Type B pancreatic cell (in vitro differentiated cells): ENCODE measurements at regions not wholly inside any gene's neighbourhood (a gene's known extent, or its start where the extent isn't known, plus 50 kb on each side); places are given as distances from the start of the nearest gene placed in this dataset.
A peak's percentile ranks its signal among the peaks of the same experiment; 100 is the strongest.
"Not testable (repeated sequence)": the region's sequence is repeated elsewhere in the genome, so short reads cannot be mapped to it uniquely, and the experiment has no call there.

Source experiments
- DNase-seq: peaks from one replicate; pipeline ENCODE4 v3.0.0; 2021; ENCODE audit warnings: mixed read lengths; ENCODE audit not compliant: unreplicated experiment; ENCODE audit errors: extremely low spot score
- H3K27ac Mint-ChIP-seq: 2 replicates; pipeline ENCODE4 v1.8.0; 2021; ENCODE audit warnings: mild to moderate bottlenecking, mixed read lengths
- H3K27me3 Mint-ChIP-seq: 2 replicates; pipeline ENCODE4 v1.8.0; 2021; ENCODE audit warnings: mixed read lengths
- H3K36me3 Mint-ChIP-seq: 2 replicates; pipeline ENCODE4 v1.8.0; 2021; ENCODE audit warnings: mixed read lengths
- H3K4me1 Mint-ChIP-seq: one replicate; pipeline ENCODE4 v1.8.0; 2021; ENCODE audit warnings: mixed read lengths; ENCODE audit not compliant: unreplicated experiment
- H3K4me3 Mint-ChIP-seq: 2 replicates; pipeline ENCODE4 v1.8.0; 2021; ENCODE audit warnings: mild to moderate bottlenecking, mixed read lengths
- H3K9me3 Mint-ChIP-seq: 2 replicates; pipeline ENCODE4 v1.8.0; 2021; ENCODE audit warnings: mixed read lengths
- TF ChIP-seq, protein P1 (sequence below): fragments of 200-600 bp; sonication (generic); conservative IDR thresholded peaks from 2 replicates; pipeline ENCODE4 v1.5.0; 2021; ENCODE audit warnings: antibody characterized with exemption, mild to moderate bottlenecking

DNA sequence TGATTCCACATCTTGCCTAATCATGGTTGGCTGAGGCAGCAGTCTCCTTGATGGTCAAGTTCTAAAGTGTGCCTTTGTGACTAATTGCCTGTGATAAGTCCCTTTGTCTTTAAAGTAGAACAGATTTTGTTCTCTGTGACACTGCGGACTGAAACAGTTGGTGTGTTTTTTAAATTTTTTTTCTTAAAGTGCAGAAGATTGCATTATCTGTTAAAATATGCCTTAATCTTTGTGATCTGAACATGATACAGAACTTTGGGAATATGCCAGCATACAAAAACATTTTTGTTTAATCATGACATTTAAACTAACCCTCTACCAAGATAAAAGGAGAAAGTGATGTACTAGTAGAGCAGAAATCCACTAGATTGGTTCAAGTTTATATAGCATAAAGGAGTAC lies 1260.6 kb upstream of the ADGRL2 start:
- no peak for DNase-seq
- H3K4me3 Mint-ChIP-seq: no peak overlapping the region
- TF ChIP-seq, protein P1, sequence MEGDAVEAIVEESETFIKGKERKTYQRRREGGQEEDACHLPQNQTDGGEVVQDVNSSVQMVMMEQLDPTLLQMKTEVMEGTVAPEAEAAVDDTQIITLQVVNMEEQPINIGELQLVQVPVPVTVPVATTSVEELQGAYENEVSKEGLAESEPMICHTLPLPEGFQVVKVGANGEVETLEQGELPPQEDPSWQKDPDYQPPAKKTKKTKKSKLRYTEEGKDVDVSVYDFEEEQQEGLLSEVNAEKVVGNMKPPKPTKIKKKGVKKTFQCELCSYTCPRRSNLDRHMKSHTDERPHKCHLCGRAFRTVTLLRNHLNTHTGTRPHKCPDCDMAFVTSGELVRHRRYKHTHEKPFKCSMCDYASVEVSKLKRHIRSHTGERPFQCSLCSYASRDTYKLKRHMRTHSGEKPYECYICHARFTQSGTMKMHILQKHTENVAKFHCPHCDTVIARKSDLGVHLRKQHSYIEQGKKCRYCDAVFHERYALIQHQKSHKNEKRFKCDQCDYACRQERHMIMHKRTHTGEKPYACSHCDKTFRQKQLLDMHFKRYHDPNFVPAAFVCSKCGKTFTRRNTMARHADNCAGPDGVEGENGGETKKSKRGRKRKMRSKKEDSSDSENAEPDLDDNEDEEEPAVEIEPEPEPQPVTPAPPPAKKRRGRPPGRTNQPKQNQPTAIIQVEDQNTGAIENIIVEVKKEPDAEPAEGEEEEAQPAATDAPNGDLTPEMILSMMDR: no peak
- H3K9me3 Mint-ChIP-seq: no peaks in the 10 kb centered on the region
- no peak overlapping the region for H3K27ac Mint-ChIP-seq
- H3K36me3 Mint-ChIP-seq: no peaks in the 10 kb centered on the region
- peaks cover 12% of the 10 kb centered on the region for H3K4me1 Mint-ChIP-seq
- no peaks in the 10 kb centered on the region for H3K27me3 Mint-ChIP-seq

GRCh38 chr1:80539298-80539697 lies 1261.4 kb upstream of the ADGRL2 start:
- H3K36me3 Mint-ChIP-seq, H3K4me3 Mint-ChIP-seq, H3K9me3 Mint-ChIP-seq, H3K27me3 Mint-ChIP-seq, DNase-seq, H3K27ac Mint-ChIP-seq: not testable (repeated sequence)
- H3K4me1 Mint-ChIP-seq: peaks cover 19% of the 10 kb centered on the region

GRCh38 chr1:80536461-80536860 lies 1264.3 kb upstream of the ADGRL2 start:
- Mint-ChIP-seq H3K27me3 (no peaks in the 10 kb centered on the region), H3K9me3 (no peaks in the 10 kb centered on the region), H3K27ac (no peak overlapping the region), H3K4me1 (peaks cover 29% of the 10 kb centered on the region), H3K4me3 (no peak overlapping the region), H3K36me3 (no peaks in the 10 kb centered on the region)
- TF ChIP-seq, protein P1: no peak
- DNase-seq: no peak

- no peak overlapping the region for H3K27ac Mint-ChIP-seq
- DNase-seq: no peak
Measured at GRCh38 chr1:80535466-80535865, 1265.3 kb upstream of the ADGRL2 start.

GRCh38 chr1:80534606-80535360 lies 1266.0 kb upstream of the ADGRL2 start:
- Mint-ChIP-seq H3K36me3 (no peaks in the 10 kb centered on the region), H3K4me1 (peaks cover 29% of the 10 kb centered on the region), H3K27me3 (no peaks in the 10 kb centered on the region), H3K9me3 (no peaks in the 10 kb centered on the region), H3K4me3 (no peak overlapping the region), H3K27ac (no peak overlapping the region)
- TF ChIP-seq, protein P1: no peak
- no peak for DNase-seq

More at GRCh38 chr1:80535466-80535865, 1265.3 kb upstream of the ADGRL2 start:
- H3K36me3 Mint-ChIP-seq: no peaks in the 10 kb centered on the region
- no peaks in the 10 kb centered on the region for H3K27me3 Mint-ChIP-seq
- H3K9me3 Mint-ChIP-seq: no peaks in the 10 kb centered on the region
- TF ChIP-seq, protein P1: no peak
- peaks cover 29% of the 10 kb centered on the region for H3K4me1 Mint-ChIP-seq
- H3K4me3 Mint-ChIP-seq: no peak overlapping the region

DNA sequence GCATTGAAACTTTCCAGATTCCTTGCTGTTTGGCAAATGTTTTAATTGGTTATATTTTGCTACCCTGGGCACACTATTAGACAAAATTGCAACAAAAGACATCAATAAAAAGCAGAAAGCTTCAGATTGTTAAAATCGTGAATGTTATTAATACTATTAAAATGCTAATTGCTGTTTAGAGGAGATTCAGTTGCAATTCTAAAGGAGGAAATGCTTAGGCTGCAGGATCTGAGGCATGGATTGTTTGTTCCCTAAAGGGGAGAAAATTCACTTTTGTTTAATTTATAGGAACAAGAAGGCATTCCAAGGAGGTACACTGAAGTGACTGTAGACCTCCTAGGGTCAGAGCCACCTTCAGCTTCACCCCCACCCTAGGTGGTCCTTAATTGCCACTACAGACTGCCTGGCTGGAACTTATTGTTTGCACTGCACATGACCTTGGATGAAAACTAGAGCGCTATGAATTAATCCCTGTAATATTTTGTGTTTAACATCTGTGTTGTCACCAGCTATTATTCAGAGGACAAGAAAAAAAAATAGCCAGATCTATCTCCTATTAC lies 1266.9 kb upstream of the ADGRL2 start:
- Mint-ChIP-seq H3K27me3 (no peaks in the 10 kb centered on the region), H3K36me3 (no peaks in the 10 kb centered on the region), H3K9me3 (no peaks in the 10 kb centered on the region), H3K4me1 (peaks cover 29% of the 10 kb centered on the region), H3K27ac (no peak overlapping the region), H3K4me3 (peak overlapping the region; percentile 18)
- no peak for DNase-seq
- TF ChIP-seq, protein P1: no peak
